Hindlimb muscle (tissue), 1 donor: ENCODE measurements at regions not wholly inside any gene's neighbourhood (a gene's known extent, or its start where the extent isn't known, plus 50 kb on each side); places are given as distances from the start of the nearest gene placed in this dataset.
A peak's percentile ranks its signal among the peaks of the same experiment; 100 is the strongest.

Experiments used
- DNase-seq: peaks from one replicate; pipeline ENCODE4 v3.0.0-alpha.2; 2013

DNA sequence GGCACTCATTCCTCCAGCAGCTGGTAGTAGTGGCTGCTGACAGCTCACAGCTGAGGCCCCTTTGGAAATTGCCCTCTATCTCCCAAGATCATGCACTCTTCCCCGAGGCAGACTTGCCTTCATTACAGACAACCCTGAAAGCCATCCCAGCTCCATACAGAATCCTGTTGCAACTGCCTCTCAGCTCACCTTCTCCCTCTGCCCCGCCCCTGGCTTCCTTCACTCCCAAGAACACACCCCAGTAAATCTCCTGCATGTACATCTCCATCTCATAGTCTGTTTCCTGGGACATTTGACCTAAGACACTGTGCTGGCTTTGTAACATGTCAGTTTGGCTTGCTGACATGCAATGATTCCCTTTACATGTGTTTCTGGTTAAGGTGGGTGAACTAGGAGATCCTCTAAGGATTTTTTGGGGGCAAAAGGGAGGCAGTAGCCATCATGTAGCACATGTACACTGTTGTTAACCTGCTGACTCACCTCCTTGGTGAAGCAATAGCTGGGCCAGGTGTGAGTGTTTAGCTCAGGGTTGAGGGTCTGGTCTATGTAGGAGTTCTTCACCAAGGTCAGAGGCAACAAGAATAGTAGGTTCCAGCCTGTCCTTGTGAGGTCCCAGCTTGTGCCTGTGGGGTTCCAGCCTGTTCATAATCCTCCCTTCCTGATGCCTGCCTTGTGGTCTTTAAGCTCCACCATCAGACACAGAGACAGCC is 179.6 kb downstream of the CSNK2A3 start:
- no peak for DNase-seq

- no peak for DNase-seq
Measured at GRCh38 chr11:11171854-11172253, 181.2 kb downstream of the CSNK2A3 start.

GRCh38 chr11:11171285-11171684 is 181.8 kb downstream of the CSNK2A3 start:
- no peak for DNase-seq

DNA sequence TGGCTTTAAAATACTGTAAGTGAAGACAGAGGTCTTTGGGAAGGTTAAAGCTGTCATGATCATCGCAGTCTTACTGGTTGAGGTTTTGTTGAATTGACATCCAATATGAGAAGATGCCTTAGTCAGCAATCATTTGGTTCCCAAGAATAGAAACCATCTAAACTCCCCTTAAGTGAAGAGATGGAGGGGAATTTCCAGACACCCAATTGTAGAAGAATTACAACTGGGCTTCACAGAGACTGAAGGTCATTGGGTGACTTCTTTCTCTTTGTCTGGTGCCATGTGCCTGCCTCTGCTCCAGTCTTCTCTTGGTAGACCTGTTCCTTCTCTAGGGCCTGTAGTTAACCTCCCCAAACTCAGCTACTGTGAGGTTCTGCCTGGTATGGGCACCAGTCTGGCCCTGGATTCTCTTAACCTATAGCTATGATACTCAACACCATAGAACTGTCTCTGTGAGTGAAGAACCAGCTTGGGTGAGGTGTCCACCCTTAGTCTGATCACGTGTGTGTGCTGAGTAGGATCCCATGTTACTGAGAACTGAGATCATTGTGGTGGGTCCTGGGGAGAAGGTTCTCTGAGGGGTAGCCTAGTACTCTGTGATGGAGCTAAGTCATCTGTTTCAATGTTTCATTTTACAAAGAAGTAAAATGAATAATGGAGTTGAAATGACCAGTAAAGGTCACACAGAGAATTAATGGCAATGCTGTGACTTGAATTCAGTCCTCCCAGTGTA is 182.5 kb downstream of the CSNK2A3 start:
- DNase-seq, result no peak

DNA sequence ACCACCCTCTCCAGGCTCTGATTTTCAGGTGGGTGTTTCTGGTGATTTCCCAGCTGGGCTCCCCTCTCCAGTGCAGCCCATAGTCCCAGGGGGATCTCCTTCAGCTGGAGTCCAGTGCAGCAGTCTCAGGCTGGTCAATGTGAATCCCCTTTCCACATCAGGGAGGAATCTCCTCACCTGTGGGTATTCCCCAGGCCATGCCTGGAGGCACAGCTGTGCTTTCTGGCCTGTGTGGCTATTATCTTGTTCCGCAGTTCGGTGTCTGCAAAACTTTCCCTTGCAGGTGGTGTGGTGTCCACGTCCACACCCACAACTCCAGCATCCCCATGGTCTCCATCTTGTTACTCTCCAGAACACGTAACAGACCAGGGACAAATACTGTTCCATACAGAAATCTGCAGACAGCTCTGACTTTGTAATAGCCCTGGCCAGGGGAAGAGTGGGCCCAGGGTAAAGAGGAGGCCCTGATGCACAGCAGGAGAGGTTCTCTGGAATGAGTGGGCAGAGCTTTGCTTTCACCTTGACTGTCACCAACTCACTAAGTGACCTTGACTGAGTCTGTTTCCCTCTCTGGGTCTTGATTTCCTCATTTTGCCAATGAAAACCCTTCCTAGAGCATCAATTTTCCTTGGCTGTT is 183.2 kb downstream of the CSNK2A3 start:
- DNase-seq, result no peak

DNA sequence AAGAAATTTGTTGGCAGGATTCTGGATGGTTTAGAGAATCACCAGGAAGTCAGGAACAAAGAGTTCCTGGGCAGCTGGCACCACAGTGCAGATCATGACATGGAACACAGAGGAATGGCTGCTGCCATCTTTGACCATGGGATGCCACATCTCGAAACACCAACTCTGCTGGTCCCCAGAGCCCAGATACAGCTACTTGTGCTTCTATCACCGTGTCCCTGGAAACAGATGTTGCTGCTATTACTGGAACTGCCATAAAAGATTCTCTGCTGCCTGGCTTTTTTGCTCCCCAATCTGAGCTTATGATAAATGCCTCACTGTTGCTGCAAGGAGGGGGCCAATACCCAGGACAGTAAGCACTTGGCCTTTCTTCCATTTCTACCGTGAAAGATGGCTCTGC is 185.2 kb downstream of the CSNK2A3 start:
- no peak for DNase-seq

DNA sequence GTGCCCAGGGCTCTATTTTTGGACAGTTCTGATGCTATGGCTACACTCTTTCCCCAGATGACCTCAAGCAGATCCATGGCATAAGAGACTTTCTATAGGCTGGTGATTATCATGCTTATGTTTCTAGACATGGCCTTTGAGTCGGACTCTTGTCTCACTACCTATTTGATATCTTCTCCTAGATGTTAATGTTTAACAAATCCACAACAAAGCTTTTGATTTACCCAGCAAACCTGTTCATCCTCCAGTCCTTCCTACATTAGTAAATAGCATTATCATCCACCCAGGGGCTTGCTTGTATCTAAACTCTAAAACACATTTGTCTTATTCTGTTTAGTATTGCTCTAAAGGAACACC is 188.7 kb downstream of the CSNK2A3 start:
- DNase-seq, result no peak

DNA sequence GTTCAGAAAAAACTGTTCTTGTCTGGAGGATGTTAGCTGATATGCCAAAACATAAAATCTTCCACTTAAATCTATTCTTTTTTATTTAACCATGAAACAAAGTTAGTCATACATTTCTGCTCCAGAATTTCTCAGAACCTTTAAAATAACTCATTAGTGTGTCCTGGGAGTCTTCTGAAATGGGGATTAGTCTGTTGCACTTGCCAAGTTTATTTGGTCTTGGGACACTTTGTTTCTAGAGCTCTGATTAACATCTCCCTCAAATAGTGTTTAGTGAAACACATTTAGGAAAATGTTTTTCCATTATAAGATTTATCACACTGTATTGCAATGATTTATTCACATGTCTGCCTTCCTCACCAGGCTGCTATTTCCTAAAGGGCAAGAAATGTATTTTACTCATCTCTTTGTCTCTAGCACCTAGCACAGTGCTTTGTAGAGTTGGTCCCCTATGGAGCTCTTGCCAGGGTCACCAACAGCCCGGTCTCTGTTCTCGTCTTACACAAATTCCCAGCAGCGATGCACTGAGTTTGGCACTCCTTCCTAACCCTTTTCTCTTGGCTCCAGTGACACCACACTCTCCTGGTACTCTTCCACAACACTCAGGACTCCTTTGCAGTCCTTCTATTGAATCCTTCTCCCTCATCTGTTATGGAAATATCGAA is 189.2 kb downstream of the CSNK2A3 start:
- no peak for DNase-seq

GRCh38 chr11:11163236-11163635 is 189.8 kb downstream of the CSNK2A3 start:
- no peak for DNase-seq

DNA sequence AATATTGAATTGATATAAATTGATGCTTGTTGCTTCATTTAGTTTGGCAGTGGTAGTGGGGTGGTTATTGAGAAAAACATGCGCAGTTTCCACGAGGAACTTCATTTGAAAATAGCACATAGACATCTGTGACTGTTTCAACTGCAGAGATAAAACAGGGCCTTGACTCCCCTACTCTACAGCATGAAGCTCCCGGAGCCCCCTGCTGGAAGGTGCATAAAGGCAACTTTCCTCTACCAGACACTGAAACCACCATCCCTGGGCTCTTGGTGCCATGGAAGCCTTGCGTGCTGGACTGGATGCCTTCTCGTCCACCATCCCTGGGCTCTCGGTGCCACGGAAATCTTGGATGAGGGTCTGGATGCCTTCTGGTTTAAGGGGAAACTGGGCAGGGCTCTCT is 195.9 kb downstream of the CSNK2A3 start:
- DNase-seq, result no peak

DNA sequence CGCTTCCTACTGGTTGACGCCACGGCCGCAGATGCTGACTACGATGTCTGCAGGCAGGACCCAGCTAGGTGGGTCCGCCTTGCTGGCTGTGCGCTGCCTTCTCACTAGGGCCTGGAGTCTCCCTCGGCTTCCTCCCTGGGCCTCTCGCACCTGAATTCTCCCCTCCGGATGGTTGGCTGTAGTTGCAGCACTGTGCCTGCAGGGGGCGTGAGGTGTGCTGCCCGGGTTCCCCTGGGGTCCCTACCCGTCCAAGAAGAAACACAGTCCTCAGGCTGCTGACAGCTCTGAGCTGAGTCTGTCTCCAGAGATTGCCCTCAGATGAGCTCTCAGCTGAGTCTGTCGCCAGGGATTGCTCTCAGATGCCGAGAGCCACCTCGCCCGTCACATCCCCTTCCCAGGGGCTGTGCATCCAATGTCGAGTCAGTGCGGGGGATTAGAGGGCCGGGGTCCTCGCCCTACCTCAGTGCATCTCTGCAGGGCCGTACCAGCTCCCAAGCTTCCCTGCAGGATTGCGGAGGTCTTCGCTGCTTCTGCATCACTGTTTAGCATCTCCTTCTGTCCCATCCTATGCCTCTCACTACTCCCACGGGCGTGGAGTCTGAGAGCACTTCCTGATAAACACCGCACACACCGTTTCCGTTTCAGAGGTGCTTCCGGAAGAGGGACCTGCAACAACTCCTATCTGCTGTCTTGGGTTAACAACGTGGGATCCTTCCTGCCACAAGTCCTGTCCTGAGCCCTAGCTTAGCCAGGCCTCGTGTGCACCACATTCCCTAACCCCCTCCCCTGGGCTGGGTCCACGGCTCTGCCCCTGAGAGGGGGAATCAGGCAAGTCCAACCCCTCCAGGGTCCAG is 196.9 kb downstream of the CSNK2A3 start:
- no peak for DNase-seq

GRCh38 chr11:11152877-11153276 is 200.2 kb downstream of the CSNK2A3 start:
- no peak for DNase-seq

DNA sequence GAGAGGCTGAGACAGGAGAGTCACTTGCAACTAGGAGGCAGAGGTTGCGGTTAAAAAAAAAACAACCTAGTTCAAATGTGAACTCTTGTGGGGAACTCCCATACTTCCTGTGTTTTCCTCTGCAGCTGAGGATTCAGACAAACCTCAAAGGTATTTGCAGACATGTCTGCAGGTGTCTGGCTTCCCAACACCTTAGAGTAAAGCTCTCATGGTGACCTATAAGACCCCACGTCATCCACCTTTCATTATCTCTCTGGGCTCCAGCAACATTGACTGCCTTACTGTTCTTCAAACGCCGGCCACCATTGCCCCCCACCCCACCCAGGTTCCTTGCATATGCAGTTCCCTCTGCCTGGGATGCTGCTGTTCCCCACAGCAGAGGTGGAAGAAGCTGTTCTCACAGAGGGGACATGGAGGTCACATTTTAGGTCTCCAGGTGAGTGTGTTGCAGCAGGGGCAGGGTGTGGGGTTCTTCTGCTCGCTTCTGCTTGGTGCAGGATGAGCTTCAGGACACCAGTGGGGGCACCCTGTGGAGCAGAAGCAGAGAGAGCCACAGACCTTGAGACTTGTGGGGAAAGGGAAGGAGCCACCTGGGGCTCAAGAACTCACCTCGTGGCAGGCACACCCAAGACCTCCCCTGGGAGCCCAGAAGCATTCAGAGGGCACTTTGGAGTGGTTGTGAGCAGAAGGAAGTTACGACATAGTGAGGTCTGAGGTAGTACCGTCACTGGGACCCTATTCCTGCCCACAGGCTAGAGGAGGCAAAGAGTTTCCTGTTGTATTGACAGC is 203.2 kb downstream of the CSNK2A3 start:
- no peak for DNase-seq

DNA sequence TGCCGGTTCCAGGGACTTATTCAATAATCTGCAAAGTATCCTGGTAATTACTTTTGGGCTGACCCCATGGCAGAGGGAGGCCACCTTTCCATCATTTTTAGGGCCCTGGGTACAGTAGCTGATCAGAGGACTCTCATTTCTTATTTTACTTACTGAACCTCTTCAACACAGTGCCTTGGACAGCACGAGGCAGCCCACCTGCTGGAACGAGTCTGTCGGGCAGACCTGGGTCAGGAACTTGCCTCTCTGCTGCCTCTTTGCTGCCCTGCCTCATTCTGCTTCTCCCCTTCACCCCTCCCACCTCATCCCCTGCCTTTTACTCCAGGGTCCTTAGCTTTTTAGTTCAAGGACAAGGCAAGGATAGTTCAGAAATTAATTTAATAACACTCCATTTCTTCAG is 204.5 kb downstream of the CSNK2A3 start:
- no peak for DNase-seq

- peak; percentile 79 for DNase-seq
Measured at GRCh38 chr11:11148104-11148509, 204.9 kb downstream of the CSNK2A3 start.

DNA sequence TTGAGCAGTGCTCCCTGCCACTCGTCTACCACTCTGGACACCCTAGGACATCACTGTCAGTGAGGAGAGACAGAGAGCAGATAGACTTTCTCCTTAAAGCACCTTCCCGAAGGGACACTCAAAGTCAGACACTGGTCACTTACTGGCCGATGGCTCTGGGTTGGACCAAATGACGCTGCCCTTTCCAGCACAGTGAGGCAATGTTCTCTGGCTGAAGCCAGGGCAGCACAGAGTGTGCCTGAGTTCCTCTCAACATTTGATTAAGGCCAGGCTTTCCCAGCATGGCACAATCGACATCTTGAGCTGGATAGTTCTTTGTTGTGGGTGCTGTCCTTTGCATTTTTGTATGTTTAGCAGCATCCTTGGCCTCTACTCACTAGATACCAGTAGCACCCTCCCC is 206.2 kb downstream of the CSNK2A3 start:
- DNase-seq, result no peak

DNA sequence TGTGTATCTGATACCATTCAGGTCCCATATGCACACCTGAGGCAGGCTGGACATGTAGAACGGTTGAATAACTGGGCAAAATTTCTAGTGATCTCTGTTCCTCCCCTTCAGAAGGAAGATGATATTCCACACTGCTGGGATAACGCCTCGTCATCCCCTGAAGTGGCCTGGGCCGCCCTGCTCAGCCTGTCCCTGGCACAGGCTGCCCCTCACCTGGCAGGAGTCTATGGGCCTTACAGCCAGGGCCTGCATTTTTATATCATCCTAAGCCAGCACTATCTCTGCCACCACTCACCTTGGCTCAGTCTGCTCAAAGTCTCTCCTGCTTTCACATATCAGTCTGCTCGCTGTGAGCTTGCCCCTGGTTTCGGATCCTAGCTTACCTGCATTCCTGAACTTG is 209.2 kb downstream of the CSNK2A3 start:
- no peak for DNase-seq

DNA sequence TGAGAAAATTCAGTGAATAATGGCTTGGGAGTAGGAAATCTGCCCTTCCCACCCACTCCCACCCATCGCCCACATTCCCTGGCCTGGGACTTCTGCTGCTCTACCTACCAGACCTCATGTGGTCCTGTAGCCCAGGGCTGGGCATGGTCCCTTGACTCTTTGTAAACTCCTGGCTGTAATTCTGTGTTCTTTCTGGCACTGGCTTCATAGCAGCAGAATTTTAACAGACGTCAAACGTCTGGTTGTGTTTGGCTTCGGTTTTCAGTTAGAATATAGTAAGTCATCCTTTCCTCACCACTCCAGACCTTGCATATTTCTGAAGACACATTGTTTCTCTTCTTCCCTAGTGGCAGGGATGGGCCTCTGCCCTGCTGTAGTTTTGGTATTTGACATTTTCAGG is 210.6 kb downstream of the CSNK2A3 start:
- no peak for DNase-seq

DNA sequence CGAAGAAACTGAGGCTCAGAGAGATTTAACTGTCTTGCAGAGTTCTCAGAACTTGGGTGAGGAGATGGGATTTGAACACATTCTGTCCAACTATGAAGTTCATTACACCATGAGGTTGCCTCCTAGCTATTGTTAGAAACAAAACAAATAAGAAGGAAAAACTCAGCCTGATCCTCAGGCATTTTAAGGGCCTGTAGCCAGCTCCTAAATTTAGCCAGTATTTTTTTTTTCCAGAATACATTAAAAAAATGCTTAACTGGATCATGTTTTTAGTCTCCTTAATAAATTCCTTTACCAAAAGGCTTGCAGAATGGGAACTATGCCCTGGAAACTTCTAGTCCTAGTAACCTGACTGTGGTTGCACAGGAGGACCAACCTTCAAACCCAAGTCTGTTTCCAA is 212.0 kb downstream of the CSNK2A3 start:
- DNase-seq, result peak; percentile 63

- DNase-seq, result no peak
Measured at GRCh38 chr11:11140510-11140909, 212.5 kb downstream of the CSNK2A3 start.

DNA sequence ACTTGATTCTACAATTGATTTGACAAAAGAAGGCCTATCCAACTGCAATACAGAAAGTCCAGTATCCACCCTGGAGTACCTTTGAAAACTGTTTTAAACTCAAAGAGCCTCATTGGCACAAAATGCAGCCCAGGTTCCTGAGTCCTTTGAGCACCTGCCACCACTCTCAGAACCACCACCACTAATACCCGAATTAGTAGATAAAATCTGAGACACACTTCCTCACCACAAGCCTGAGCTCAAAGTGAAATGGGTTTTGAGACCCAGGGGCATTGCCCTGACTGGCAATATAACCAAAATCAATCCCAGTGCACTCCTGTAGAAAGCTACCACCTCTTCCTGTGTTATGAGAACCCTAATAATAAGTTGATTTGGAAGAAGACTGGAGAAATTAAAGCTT is 215.7 kb downstream of the CSNK2A3 start:
- no peak for DNase-seq
